ENCODE measurements at regions not wholly inside any gene's neighbourhood (a gene's known extent, or its start where the extent isn't known, plus 50 kb on each side); places are given as distances from the start of the nearest gene placed in this dataset.

- intact Hi-C loops (cut with micrococcal nuclease; ENCODE audit: unreplicated experiment) = no loop called here
- Histone ChIP-seq H3K27me3 (replicated peaks; ENCODE audit: control insufficient read depth, insufficient read depth, low read length) (no peaks in the 10 kb centered on the region), H3K9me3 (no peaks in the 10 kb centered on the region), H3K4me1 (no peaks in the 10 kb centered on the region), H3K36me3 (ENCODE audit: control insufficient read depth, insufficient read depth, low read length) (no peaks in the 10 kb centered on the region), H3K4me3 (ENCODE audit: low read depth, low read length) (no peak overlapping the region)
- CTCF ChIA-PET = no interaction called here
- Mint-ChIP-seq H3K4me1 (ENCODE audit: low read depth, unreplicated experiment) (no peaks in the 10 kb centered on the region), H3K27ac (ENCODE audit: unreplicated experiment) (no peak overlapping the region), H3K36me3 (ENCODE audit: insufficient read depth, unreplicated experiment) (no peaks in the 10 kb centered on the region), H3K9me3 (ENCODE audit: unreplicated experiment) (no peaks in the 10 kb centered on the region), H3K27me3 (ENCODE audit: insufficient read depth, unreplicated experiment) (peaks cover 2% of the 10 kb centered on the region), H3K4me3 (ENCODE audit: unreplicated experiment) (no peak overlapping the region)
- TF ChIP-seq CTCF (IDR thresholded peaks at IDR 0.05; ENCODE audit: insufficient read depth in 1 of 2, low read depth in 1 of 2, low read length in 1 of 2, severe bottlenecking in 1 of 2, unreplicated experiment in 1 of 2) = no peak
- no peak for DNase-seq
- BruUV-seq (replicated peaks) = no TSS peak
- POLR2A ChIA-PET = no interaction called here
Measured at GRCh38 chrX:25204182-25204581, 188.4 kb upstream of the ARX start.

GRCh38 chrX:25202827-25203226, 187.1 kb upstream of the ARX start:
- Histone ChIP-seq H3K9me3 (no peaks in the 10 kb centered on the region), H3K4me1 (no peaks in the 10 kb centered on the region), H3K36me3 (ENCODE audit: control insufficient read depth, insufficient read depth, low read length) (no peaks in the 10 kb centered on the region), H3K27me3 (replicated peaks; ENCODE audit: control insufficient read depth, insufficient read depth, low read length) (no peaks in the 10 kb centered on the region), H3K4me3 (ENCODE audit: low read depth, low read length) (no peak overlapping the region)
- ChIA-PET CTCF (no interaction called here), POLR2A (no interaction called here)
- Mint-ChIP-seq H3K9me3 (ENCODE audit: unreplicated experiment) (no peaks in the 10 kb centered on the region), H3K27me3 (ENCODE audit: insufficient read depth, unreplicated experiment) (peaks cover 2% of the 10 kb centered on the region), H3K4me1 (ENCODE audit: low read depth, unreplicated experiment) (no peaks in the 10 kb centered on the region), H3K27ac (ENCODE audit: unreplicated experiment) (no peak overlapping the region), H3K36me3 (ENCODE audit: insufficient read depth, unreplicated experiment) (no peaks in the 10 kb centered on the region), H3K4me3 (ENCODE audit: unreplicated experiment) (no peak overlapping the region)
- TF ChIP-seq CTCF (IDR thresholded peaks at IDR 0.05; ENCODE audit: insufficient read depth in 1 of 2, low read depth in 1 of 2, low read length in 1 of 2, severe bottlenecking in 1 of 2, unreplicated experiment in 1 of 2) = no peak
- BruUV-seq (replicated peaks) = no TSS peak
- intact Hi-C loops (cut with micrococcal nuclease; ENCODE audit: unreplicated experiment) = no loop called here
- no peak for DNase-seq

- H3K4me1 ChIP-seq = no peaks in the 10 kb centered on the region
- BruUV-seq (replicated peaks) = no TSS peak
- CTCF ChIA-PET = no interaction called here
- Mint-ChIP-seq H3K9me3 (ENCODE audit: unreplicated experiment) (no peaks in the 10 kb centered on the region), H3K27me3 (ENCODE audit: insufficient read depth, unreplicated experiment) (peaks cover 4% of the 10 kb centered on the region), H3K27ac (ENCODE audit: unreplicated experiment) (no peak overlapping the region), H3K36me3 (ENCODE audit: insufficient read depth, unreplicated experiment) (no peaks in the 10 kb centered on the region), H3K4me1 (ENCODE audit: low read depth, unreplicated experiment) (no peaks in the 10 kb centered on the region), H3K4me3 (ENCODE audit: unreplicated experiment) (no peak overlapping the region)
- DNase-seq = no peak
- POLR2A ChIA-PET = no interaction called here
- no peaks in the 10 kb centered on the region for H3K36me3 ChIP-seq (ENCODE audit: control insufficient read depth, insufficient read depth, low read length)
- no peak for TF ChIP-seq CTCF (IDR thresholded peaks at IDR 0.05; ENCODE audit: insufficient read depth in 1 of 2, low read depth in 1 of 2, low read length in 1 of 2, severe bottlenecking in 1 of 2, unreplicated experiment in 1 of 2)
- no peaks in the 10 kb centered on the region for H3K27me3 ChIP-seq (replicated peaks; ENCODE audit: control insufficient read depth, insufficient read depth, low read length)
- H3K9me3 ChIP-seq = no peaks in the 10 kb centered on the region
- no peak overlapping the region for H3K4me3 ChIP-seq (ENCODE audit: low read depth, low read length)
- intact Hi-C loops (cut with micrococcal nuclease; ENCODE audit: unreplicated experiment) = no loop called here
Measured at GRCh38 chrX:25198891-25199290, 183.1 kb upstream of the ARX start.
